Progenitor cell of endocrine pancreas (in vitro differentiated cells): ENCODE measurements at regions not wholly inside any gene's neighbourhood (a gene's known extent, or its start where the extent isn't known, plus 50 kb on each side); places are given as distances from the start of the nearest gene placed in this dataset.

Experiments used
- DNase-seq: peaks from one replicate; pipeline ENCODE4 v3.0.0; 2021; ENCODE audit warnings: low spot score; ENCODE audit not compliant: unreplicated experiment
- H3K27ac Mint-ChIP-seq: 2 replicates; pipeline ENCODE4 v1.8.0; 2021; ENCODE audit warnings: mild to moderate bottlenecking, moderate library complexity, mixed read lengths
- H3K27me3 Mint-ChIP-seq: 2 replicates; pipeline ENCODE4 v1.8.0; 2021; ENCODE audit warnings: mixed read lengths
- H3K36me3 Mint-ChIP-seq: 2 replicates; pipeline ENCODE4 v1.8.0; 2022; ENCODE audit warnings: mixed read lengths; ENCODE audit not compliant: insufficient read depth
- H3K4me1 Mint-ChIP-seq: 2 replicates; pipeline ENCODE4 v1.8.0; 2021; ENCODE audit warnings: low read depth, mixed read lengths
- H3K4me3 Mint-ChIP-seq: 2 replicates; pipeline ENCODE4 v1.8.0; 2021; ENCODE audit warnings: low read depth, mild to moderate bottlenecking, moderate library complexity, mixed read lengths
- H3K9me3 Mint-ChIP-seq: 2 replicates; pipeline ENCODE4 v1.8.0; 2021; ENCODE audit warnings: low read depth, mixed read lengths
- TF ChIP-seq, protein P1 (sequence below): fragments of 200-600 bp; sonication (generic); IDR thresholded peaks from one replicate; pipeline ENCODE4 v1.5.0; 2021; ENCODE audit warnings: antibody characterized with exemption, mild to moderate bottlenecking; ENCODE audit not compliant: unreplicated experiment

DNA sequence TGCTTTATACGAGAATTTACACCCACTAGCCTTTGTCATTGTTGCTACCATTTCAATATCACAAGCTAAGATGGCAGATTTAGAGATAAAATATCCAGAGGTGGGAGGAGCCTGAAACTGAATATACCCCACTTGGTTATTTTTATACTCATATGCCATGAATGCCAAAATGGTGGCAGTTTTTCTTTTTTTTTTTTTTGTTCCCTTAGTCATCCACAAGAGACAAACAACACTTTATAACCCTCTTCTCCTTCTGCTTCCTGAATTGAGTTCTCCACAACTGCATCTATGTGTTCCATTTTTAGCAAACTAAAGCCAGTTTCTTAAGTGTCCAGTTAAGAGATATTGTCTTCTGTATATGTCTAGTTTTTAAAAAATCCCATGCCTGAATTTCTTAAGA lies 558.4 kb downstream of the LMO4 start:
- DNase-seq = no peak
- peaks cover 3% of the 10 kb centered on the region for H3K4me1 Mint-ChIP-seq
- no peaks in the 10 kb centered on the region for H3K36me3 Mint-ChIP-seq
- H3K27ac Mint-ChIP-seq = no peak overlapping the region
- no peaks in the 10 kb centered on the region for H3K9me3 Mint-ChIP-seq
- no peak overlapping the region for H3K4me3 Mint-ChIP-seq
- H3K27me3 Mint-ChIP-seq = peaks cover 3% of the 10 kb centered on the region
- TF ChIP-seq, protein P1, sequence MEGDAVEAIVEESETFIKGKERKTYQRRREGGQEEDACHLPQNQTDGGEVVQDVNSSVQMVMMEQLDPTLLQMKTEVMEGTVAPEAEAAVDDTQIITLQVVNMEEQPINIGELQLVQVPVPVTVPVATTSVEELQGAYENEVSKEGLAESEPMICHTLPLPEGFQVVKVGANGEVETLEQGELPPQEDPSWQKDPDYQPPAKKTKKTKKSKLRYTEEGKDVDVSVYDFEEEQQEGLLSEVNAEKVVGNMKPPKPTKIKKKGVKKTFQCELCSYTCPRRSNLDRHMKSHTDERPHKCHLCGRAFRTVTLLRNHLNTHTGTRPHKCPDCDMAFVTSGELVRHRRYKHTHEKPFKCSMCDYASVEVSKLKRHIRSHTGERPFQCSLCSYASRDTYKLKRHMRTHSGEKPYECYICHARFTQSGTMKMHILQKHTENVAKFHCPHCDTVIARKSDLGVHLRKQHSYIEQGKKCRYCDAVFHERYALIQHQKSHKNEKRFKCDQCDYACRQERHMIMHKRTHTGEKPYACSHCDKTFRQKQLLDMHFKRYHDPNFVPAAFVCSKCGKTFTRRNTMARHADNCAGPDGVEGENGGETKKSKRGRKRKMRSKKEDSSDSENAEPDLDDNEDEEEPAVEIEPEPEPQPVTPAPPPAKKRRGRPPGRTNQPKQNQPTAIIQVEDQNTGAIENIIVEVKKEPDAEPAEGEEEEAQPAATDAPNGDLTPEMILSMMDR = no peak

DNA sequence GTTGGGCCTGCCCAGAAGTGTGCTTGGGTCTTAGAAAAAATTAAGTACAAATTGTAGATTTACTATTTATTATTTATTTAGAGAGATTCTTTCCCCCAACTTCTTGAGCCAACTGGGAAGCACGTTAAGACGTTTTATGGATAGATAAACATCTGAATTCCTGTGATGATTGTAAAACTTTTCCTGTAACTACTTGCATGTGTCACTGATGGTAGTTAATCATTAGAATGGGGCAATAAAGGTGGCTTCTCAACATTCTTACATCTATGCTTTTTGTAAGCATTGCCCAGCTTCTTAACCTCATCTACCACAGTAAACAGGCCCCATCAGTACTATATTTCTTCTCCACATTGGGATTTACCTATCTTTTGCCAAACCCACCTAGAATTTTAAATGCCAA lies 559.8 kb downstream of the LMO4 start:
- H3K36me3 Mint-ChIP-seq = no peaks in the 10 kb centered on the region
- H3K27ac Mint-ChIP-seq = no peak overlapping the region
- no peak overlapping the region for H3K4me3 Mint-ChIP-seq
- TF ChIP-seq, protein P1 = no peak
- no peak for DNase-seq
- peaks cover 3% of the 10 kb centered on the region for H3K27me3 Mint-ChIP-seq
- H3K9me3 Mint-ChIP-seq = no peaks in the 10 kb centered on the region
- peaks cover 3% of the 10 kb centered on the region for H3K4me1 Mint-ChIP-seq

DNA sequence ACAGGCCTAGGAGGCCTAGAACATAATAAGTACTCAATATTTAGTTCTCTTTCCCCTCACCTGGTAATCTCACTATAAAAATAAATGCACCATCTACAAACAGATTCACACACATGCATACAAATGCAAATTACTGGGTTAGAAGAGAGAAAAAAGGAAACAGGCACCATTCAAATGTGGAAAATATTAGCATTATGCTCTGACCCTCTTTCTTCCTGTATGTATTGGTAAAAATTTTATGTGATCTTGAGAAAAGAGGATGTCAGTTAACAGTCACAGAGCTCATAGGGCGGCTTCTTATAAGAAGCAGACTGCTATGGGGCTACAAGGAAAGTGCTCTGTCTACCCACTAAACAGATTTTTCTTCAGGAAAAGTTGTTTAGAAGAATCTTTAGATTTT lies 565.4 kb downstream of the LMO4 start:
- no peak overlapping the region for H3K27ac Mint-ChIP-seq
- H3K9me3 Mint-ChIP-seq = no peaks in the 10 kb centered on the region
- no peak overlapping the region for H3K4me3 Mint-ChIP-seq
- H3K4me1 Mint-ChIP-seq = no peaks in the 10 kb centered on the region
- TF ChIP-seq, protein P1 = no peak
- H3K36me3 Mint-ChIP-seq = no peaks in the 10 kb centered on the region
- no peak for DNase-seq
- H3K27me3 Mint-ChIP-seq = no peaks in the 10 kb centered on the region

DNA sequence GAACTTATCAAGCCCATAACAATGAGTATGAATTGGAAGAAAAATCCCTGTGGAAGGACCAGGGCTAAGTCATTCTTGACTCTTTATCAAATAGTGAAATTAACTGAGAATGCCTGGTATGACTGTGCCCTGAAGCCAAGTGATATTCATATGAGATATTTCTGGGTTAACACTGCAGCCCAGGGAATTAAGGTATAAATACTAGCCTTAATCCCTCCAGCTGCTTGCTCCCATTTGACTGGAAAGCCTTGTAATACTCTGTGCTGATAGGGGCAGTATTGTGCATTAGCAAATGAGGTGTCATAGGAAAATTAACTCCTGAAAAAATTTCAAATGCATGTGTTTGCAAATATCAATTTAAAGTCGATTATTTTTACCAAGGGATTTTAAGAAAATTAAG lies 568.8 kb downstream of the LMO4 start:
- Mint-ChIP-seq H3K27me3 (peaks cover 2% of the 10 kb centered on the region), H3K36me3 (no peaks in the 10 kb centered on the region), H3K9me3 (no peaks in the 10 kb centered on the region), H3K4me1 (no peaks in the 10 kb centered on the region), H3K27ac (no peak overlapping the region), H3K4me3 (no peak overlapping the region)
- DNase-seq = no peak
- TF ChIP-seq, protein P1 = no peak

DNA sequence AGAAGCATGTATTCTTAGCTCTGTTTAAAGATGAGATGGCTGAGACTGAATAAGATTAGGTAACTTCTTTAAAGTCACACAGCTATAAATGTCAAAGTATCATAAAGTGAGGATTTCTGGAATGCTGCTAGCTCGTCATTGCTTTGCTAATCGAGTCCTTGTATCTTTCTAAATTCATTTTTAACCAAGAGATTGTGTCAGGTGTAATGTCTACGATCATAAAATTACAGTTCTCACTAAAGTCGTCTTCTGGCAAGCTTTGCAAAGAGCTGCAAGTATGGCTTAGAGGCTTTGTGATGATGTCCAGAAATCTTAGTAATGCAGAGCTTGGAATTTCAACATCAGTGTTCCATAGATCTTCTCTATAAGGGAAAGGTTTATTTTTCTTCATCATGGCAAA lies 569.8 kb downstream of the LMO4 start:
- H3K9me3 Mint-ChIP-seq = no peaks in the 10 kb centered on the region
- no peak for DNase-seq
- H3K36me3 Mint-ChIP-seq = no peaks in the 10 kb centered on the region
- H3K27ac Mint-ChIP-seq = no peak overlapping the region
- peaks cover 5% of the 10 kb centered on the region for H3K4me1 Mint-ChIP-seq
- peaks cover 2% of the 10 kb centered on the region for H3K27me3 Mint-ChIP-seq
- TF ChIP-seq, protein P1 = no peak
- H3K4me3 Mint-ChIP-seq = no peak overlapping the region
